GM18517 (cell line): ENCODE measurements at regions not wholly inside any gene's neighbourhood (a gene's known extent, or its start where the extent isn't known, plus 50 kb on each side); places are given as distances from the start of the nearest gene placed in this dataset.

Source experiments
- ATAC-seq: cut with Tn5 transposase; IDR thresholded peaks from one replicate; pipeline ENCODE4 v1.9.1; 2021; ENCODE audit warnings: mild to moderate bottlenecking, moderate library complexity; ENCODE audit not compliant: unreplicated experiment

GRCh38 chr15:93150910-93151881 is 62.2 kb upstream of the RGMA start:
- ATAC-seq, result no peak

DNA sequence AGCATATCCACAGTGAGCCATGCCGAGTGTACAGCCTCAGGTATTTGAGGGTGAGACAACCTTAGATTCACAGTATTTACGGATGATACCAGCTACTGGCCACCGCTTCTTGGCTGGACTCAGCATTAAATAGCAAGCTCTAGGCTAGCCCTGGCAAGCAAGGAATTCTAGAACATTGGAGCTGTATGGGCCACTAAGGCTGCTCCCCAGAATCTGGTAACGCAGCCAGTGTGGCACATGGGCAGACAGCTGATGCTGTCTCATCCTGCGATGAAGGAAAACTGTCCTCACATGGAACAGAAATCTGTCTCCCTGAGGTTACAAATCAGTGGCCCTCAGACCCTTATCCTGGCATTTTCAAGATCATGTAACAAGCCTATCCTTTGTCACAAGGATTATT is 57.6 kb upstream of the RGMA start:
- ATAC-seq, result no peak

DNA sequence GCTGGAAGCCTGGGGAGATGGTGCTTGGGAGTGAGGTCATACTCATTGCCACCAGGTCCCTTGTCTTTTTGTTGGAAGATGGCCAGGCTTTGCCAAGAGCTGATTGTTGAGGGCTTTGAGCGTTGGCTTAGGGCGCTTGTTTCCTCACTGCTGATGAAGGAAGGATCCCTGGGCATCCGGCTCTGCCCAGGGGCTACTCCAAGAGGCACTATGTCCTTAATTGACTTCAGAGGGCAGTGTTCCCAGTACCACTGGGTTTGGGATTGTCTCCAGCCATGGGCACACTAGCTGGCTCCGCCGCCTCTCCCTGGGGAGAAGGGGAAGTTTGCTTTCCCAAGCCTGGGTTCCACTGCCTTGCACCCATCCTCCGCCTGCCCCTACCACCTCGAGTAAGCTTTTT is 57.2 kb upstream of the RGMA start:
- no peak for ATAC-seq

DNA sequence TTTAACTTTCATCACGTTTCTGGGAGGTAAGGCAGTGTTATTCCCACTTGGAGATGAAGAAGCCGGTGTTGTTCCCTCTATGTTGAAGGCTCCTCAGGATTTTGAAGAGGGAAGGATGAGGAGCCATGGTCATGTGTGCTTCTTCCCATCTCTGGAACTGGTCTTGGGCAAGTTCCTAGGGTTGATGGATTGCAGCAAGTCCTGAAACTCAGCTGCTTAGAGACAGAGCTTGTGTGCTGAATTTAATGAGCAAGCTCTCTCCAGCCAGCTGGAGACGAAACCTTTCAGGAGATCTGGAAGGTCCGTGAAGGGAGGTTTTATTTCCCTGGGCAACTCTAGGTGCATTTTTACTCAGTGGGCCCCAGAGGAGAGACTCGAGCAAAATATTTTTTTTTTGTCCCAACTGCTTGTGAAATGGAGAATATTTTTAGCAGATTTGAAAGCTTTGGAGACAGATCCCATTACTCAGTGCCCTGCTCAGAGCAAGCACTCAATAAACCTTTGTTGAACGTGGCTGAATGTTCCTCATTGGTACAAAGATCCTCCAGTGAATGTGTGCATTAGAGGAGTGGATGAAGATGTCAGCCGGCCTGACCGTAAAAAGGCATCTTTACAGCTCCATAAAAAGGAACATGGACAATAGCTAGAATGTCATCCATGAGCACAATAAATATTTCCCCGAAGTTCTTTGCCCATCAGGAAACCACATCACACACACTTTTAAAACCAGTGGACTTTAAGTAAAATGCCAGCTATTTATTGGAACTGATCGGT is 55.6 kb upstream of the RGMA start:
- no peak for ATAC-seq

- no peak for ATAC-seq
Measured at GRCh38 chr15:93143186-93143585, 54.2 kb upstream of the RGMA start.

GRCh38 chr15:93141371-93141794 is 52.4 kb upstream of the RGMA start:
- ATAC-seq, result no peak

DNA sequence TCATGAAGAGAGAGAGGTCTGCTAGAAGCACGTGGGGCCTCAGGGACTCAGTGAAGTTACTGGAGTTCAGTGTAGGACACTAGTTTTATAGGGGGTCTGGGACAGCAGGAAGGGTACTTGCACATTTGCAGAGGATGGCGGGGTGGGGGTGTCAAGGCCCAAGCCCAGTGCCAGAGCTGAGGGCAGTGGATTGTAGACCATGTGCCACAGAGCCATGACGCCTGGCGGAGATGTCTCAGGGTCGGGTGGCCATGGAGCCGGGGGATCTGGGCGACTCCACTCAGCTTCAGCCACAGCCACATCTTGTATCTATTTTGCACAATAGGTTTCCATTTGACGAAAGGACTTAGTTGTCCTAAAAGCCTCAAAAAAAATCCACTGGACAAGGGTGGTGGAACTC is 50.4 kb upstream of the RGMA start:
- no peak for ATAC-seq

DNA sequence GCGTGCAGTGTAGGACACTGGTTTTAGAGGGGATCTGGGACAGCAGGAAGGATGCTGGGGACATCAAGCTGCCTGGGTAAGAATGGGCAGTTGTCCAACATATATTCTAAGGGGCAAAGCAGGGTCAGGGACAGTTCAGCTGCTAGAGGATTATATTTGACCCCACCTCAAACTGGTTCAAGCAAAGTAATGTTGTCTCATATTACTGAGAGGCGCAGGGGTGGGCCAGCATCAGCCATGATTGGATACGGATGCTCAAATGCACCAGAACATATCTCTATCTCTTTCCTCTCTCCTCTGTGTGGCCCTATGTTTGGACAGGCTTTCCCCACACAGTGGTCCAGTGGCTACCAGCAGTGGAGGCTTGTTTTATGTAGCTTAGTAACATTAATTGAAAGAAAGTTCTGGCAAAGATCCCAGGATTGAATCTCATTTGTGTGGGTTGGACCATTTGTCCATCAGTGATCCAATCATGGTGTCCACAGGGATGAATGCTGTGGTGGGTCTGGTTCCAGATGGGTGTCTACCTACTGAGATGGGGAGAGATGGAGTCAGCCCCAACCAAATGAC is 49.8 kb upstream of the RGMA start:
- no peak for ATAC-seq
